ENCODE measurements at regions not wholly inside any gene's neighbourhood (a gene's known extent, or its start where the extent isn't known, plus 50 kb on each side); places are given as distances from the start of the nearest gene placed in this dataset.

GRCh38 chr3:135456108-135456790 is 509.3 kb upstream of the PPP2R3A start:
- TF ChIP-seq, protein P1, sequence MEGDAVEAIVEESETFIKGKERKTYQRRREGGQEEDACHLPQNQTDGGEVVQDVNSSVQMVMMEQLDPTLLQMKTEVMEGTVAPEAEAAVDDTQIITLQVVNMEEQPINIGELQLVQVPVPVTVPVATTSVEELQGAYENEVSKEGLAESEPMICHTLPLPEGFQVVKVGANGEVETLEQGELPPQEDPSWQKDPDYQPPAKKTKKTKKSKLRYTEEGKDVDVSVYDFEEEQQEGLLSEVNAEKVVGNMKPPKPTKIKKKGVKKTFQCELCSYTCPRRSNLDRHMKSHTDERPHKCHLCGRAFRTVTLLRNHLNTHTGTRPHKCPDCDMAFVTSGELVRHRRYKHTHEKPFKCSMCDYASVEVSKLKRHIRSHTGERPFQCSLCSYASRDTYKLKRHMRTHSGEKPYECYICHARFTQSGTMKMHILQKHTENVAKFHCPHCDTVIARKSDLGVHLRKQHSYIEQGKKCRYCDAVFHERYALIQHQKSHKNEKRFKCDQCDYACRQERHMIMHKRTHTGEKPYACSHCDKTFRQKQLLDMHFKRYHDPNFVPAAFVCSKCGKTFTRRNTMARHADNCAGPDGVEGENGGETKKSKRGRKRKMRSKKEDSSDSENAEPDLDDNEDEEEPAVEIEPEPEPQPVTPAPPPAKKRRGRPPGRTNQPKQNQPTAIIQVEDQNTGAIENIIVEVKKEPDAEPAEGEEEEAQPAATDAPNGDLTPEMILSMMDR (IDR thresholded peaks at IDR 0.05): no peak
- TF ChIP-seq POLR2A (IDR thresholded peaks at IDR 0.05): no peak
- TF ChIP-seq POLR2AphosphoS5 (IDR thresholded peaks at IDR 0.05): no peak

Data from sigmoid colon (tissue), 4 donors.